ENCODE measurements at regions not wholly inside any gene's neighbourhood (a gene's known extent, or its start where the extent isn't known, plus 50 kb on each side); places are given as distances from the start of the nearest gene placed in this dataset.

DNA sequence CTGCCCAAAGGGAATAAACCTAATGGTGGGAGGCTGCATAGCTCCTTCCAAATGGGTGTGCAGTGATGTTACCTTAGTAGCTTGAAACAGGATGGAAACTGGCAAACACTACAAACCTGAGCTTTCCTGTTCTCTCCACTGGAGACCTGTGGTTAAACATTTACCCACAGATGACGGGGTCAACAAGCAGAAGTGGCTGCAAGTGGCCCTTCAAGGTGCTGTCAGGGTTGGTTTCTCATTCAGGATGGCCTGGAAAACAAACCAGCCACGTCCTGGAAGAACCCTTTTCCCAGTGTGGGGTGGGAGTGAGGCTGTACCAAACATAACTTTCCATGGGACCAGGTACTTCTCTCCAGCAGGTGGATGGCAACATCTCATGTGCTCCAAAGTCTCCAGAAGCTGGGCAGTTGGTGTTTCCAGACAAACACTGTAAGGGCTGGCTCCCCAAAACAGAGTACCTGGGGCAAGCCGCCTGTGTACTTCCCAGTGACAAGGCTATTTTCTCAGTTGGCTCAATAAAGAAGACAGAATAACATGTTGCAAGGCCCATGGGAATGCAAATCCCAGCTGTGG is 67.5 kb downstream of the DNAJB9 start:
- Histone ChIP-seq H3K4me3 (replicated peaks; ENCODE audit: low read depth, low read length) (no peak overlapping the region), H3K27me3 (replicated peaks; ENCODE audit: control insufficient read depth, insufficient read depth, low read length) (no peaks in the 10 kb centered on the region; the same call in 1 of the 2 replicates), H3K36me3 (ENCODE audit: control insufficient read depth, insufficient read depth, low read length) (no peaks in the 10 kb centered on the region)
- DNase-seq (ENCODE audit: extremely low read depth, insufficient read length) = no peak
- TF ChIP-seq, protein P1, sequence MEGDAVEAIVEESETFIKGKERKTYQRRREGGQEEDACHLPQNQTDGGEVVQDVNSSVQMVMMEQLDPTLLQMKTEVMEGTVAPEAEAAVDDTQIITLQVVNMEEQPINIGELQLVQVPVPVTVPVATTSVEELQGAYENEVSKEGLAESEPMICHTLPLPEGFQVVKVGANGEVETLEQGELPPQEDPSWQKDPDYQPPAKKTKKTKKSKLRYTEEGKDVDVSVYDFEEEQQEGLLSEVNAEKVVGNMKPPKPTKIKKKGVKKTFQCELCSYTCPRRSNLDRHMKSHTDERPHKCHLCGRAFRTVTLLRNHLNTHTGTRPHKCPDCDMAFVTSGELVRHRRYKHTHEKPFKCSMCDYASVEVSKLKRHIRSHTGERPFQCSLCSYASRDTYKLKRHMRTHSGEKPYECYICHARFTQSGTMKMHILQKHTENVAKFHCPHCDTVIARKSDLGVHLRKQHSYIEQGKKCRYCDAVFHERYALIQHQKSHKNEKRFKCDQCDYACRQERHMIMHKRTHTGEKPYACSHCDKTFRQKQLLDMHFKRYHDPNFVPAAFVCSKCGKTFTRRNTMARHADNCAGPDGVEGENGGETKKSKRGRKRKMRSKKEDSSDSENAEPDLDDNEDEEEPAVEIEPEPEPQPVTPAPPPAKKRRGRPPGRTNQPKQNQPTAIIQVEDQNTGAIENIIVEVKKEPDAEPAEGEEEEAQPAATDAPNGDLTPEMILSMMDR (IDR thresholded peaks at IDR 0.05; ENCODE audit: insufficient read depth, low read length, poor library complexity, severe bottlenecking) = no peak

DNA sequence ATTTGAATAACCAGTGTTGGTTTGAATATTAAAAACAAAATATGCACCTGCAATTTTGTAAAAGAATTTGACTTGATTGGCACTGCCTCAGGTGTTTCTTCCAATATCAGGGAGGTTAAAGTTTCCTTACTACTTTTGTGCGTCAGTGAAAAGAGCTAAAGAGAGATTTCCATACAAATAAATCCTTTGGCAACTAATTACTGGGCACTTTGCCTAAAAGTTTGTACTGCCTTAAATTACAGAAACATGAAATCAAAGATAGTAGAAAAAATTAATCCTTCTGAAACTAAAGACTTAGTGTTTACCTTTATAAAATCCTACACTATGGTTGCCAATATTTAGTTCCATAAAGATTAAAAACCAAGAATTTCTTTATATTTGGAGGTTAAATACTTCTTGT is 72.5 kb downstream of the DNAJB9 start:
- Histone ChIP-seq H3K27me3 (replicated peaks; ENCODE audit: control insufficient read depth, insufficient read depth, low read length) (no peaks in the 10 kb centered on the region; the same call in 1 of the 2 replicates), H3K36me3 (ENCODE audit: control insufficient read depth, insufficient read depth, low read length) (no peaks in the 10 kb centered on the region), H3K4me3 (replicated peaks; ENCODE audit: low read depth, low read length) (no peak overlapping the region)
- TF ChIP-seq, protein P1 (IDR thresholded peaks at IDR 0.05; ENCODE audit: insufficient read depth, low read length, poor library complexity, severe bottlenecking) = no peak
- no peak for DNase-seq (ENCODE audit: extremely low read depth, insufficient read length)

DNA sequence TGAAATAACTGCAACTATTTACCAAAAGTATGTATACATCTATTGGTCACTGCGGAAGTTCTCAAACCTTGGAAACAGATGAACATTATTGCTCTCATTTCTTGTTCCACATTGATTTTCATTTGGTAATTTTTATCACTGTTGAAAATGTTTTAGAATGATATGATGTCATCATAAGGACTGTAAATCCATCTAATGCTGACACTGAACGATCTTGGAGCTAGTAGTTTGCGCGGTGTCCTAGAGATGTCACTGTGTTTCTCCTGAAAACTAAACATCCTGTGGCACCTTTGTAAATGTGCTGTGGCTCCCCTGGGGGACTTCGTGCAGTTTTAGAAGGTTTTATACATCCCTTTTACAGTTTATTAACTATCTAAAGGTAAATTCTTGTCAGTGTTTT is 73.5 kb downstream of the DNAJB9 start:
- Histone ChIP-seq H3K36me3 (ENCODE audit: control insufficient read depth, insufficient read depth, low read length) (no peaks in the 10 kb centered on the region), H3K27me3 (replicated peaks; ENCODE audit: control insufficient read depth, insufficient read depth, low read length) (no peaks in the 10 kb centered on the region; the same call in 1 of the 2 replicates), H3K4me3 (replicated peaks; ENCODE audit: low read depth, low read length) (no peak overlapping the region)
- no peak for DNase-seq (ENCODE audit: extremely low read depth, insufficient read length)
- TF ChIP-seq, protein P1 (IDR thresholded peaks at IDR 0.05; ENCODE audit: insufficient read depth, low read length, poor library complexity, severe bottlenecking) = no peak

- Histone ChIP-seq H3K36me3 (ENCODE audit: control insufficient read depth, insufficient read depth, low read length) (no peaks in the 10 kb centered on the region), H3K27me3 (replicated peaks; ENCODE audit: control insufficient read depth, insufficient read depth, low read length) (no peaks in the 10 kb centered on the region), H3K4me3 (replicated peaks; ENCODE audit: low read depth, low read length) (no peak overlapping the region)
- DNase-seq (ENCODE audit: extremely low read depth, insufficient read length) = no peak
- TF ChIP-seq, protein P1 (IDR thresholded peaks at IDR 0.05; ENCODE audit: insufficient read depth, low read length, poor library complexity, severe bottlenecking) = no peak
These were observed 79.3 kb downstream of the DNAJB9 start for GRCh38 chr7:108648989-108649388.

GRCh38 chr7:108650467-108650866 is 80.8 kb downstream of the DNAJB9 start:
- Histone ChIP-seq H3K36me3 (ENCODE audit: control insufficient read depth, insufficient read depth, low read length) (no peaks in the 10 kb centered on the region), H3K27me3 (replicated peaks; ENCODE audit: control insufficient read depth, insufficient read depth, low read length) (no peaks in the 10 kb centered on the region), H3K4me3 (replicated peaks; ENCODE audit: low read depth, low read length) (no peak overlapping the region)
- DNase-seq (ENCODE audit: extremely low read depth, insufficient read length) = no peak
- TF ChIP-seq, protein P1 (IDR thresholded peaks at IDR 0.05; ENCODE audit: insufficient read depth, low read length, poor library complexity, severe bottlenecking) = no peak

DNA sequence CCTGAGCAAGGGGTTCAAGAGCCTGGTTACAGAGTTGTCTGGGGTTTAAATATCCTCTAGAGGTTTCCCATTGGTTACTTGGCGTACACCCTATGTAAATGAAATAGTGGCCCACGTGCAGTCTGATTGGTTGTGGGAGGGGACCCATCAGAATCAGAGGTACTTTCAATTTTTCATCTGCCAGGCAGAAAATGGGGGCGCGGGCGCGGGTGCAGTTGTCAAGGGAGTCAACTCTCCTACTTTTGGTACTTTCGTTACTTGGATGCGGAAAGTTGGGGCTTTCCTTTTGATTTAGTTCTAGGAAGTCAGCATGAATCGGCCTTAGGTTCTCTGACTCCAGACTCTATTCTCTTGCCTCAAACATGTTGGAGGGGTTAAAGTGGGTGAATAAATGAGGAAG is 83.2 kb downstream of the DNAJB9 start:
- no peak for DNase-seq (ENCODE audit: extremely low read depth, insufficient read length)
- H3K4me3 ChIP-seq (replicated peaks; ENCODE audit: low read depth, low read length) = no peak overlapping the region
- H3K27me3 ChIP-seq (replicated peaks; ENCODE audit: control insufficient read depth, insufficient read depth, low read length) = no peaks in the 10 kb centered on the region
- TF ChIP-seq, protein P1 (IDR thresholded peaks at IDR 0.05; ENCODE audit: insufficient read depth, low read length, poor library complexity, severe bottlenecking) = no peak
- no peaks in the 10 kb centered on the region for H3K36me3 ChIP-seq (ENCODE audit: control insufficient read depth, insufficient read depth, low read length)
